Prostate gland (tissue), 2 donors: ENCODE measurements at regions not wholly inside any gene's neighbourhood (a gene's known extent, or its start where the extent isn't known, plus 50 kb on each side); places are given as distances from the start of the nearest gene placed in this dataset.

Experiments
- DNase-seq: peaks from one replicate; pipeline ENCODE4 v3.0.0-alpha.2; 2019; ENCODE audit warnings: low spot score
- H3K27ac ChIP-seq, 2 donors: fragments of 200-600 bp; sonication (generic); 2 replicates each; pipeline ENCODE4 v1.5.1; 2017 to 2019
- H3K27me3 ChIP-seq: fragments of 200-600 bp; sonication (generic); replicated peaks from 2 replicates; pipeline ENCODE4 v1.5.1; 2019; ENCODE audit not compliant: insufficient read depth
- H3K36me3 ChIP-seq, 2 donors: fragments of 200-600 bp; sonication (generic); 1 replicate in 1 of 2; 2 replicates in 1 of 2; pipeline versions ENCODE4 v1.5.1 to v1.8.1; 2017 to 2019
- H3K4me1 ChIP-seq: fragments of 200-600 bp; sonication (generic); replicated peaks from 2 replicates; pipeline ENCODE4 v1.5.1; 2019
- H3K4me3 ChIP-seq, 2 donors: fragments of 200-600 bp; sonication (generic); 2 replicates each; pipeline ENCODE4 v1.5.1; 2017 to 2019
- H3K9me3 ChIP-seq: fragments of 200-600 bp; sonication (generic); 2 replicates; pipeline ENCODE4 v1.5.1; 2017
- POLR2A ChIP-seq: fragments of 450-650 bp; IDR thresholded peaks from one replicate; pipeline ENCODE4 v1.6.1; 2016; ENCODE audit warnings: antibody characterized with exemption, mild to moderate bottlenecking
- POLR2AphosphoS5 ChIP-seq: sonication (generic); formaldehyde crosslinking; IDR thresholded peaks from one replicate; pipeline ENCODE4 v1.6.1; 2017; ENCODE audit warnings: antibody characterized with exemption
- WGBS: methylation state at CpG from one replicate; pipeline ENCODE4 v1.1.5; 2018; 5-methylcytosine and 5-hydroxymethylcytosine counted together
- intact Hi-C: fragments of 100-400 bp; cut with DNase I; formaldehyde crosslinking; loops from one replicate; pipeline ENCODE4 v1.14.2; 2022
- TF ChIP-seq, protein P1 (sequence below), 4 experiments: fragments of 200-600 bp in 2 of 4; fragments of 450-650 bp in 2 of 4; sonication (generic) in 2 of 4; IDR thresholded peaks; 1 replicate in 3 of 4; 2 replicates in 1 of 4; pipeline ENCODE4 v1.5.1; 2016 to 2019; ENCODE audit warnings: antibody characterized with exemption in 4 of 4, mild to moderate bottlenecking in 2 of 4, moderate library complexity in 2 of 4

DNA sequence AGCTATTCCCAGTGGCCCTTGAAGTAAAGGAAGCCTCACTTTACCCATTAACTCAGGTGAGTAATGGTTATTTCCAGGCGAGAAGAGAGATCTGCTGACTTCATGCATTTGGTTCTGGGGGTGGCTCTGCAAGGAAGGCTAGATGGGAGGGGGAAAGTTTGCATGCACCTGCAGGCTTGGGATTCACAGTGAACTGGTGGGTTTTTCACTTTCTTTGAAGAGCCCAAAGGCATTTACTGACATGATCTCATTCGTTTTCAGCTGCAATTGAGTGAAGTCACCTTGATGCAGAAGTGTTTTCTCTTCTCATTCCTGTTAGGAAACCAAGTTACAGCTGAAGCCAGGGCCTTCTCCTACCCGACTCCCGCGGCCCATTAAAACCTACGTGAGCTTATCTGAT, 131.0 kb upstream of the N4BP1 start:
- Histone ChIP-seq H3K9me3 (no peaks in the 10 kb centered on the region), H3K36me3 (no peaks in the 10 kb centered on the region), H3K27ac (no peak overlapping the region), H3K4me1 (no peaks in the 10 kb centered on the region), H3K27me3 (no peaks in the 10 kb centered on the region), H3K4me3 (no peak overlapping the region)
- intact Hi-C loops = no loop called here
- TF ChIP-seq POLR2AphosphoS5 (no peak), POLR2A (no peak)
- TF ChIP-seq, protein P1, sequence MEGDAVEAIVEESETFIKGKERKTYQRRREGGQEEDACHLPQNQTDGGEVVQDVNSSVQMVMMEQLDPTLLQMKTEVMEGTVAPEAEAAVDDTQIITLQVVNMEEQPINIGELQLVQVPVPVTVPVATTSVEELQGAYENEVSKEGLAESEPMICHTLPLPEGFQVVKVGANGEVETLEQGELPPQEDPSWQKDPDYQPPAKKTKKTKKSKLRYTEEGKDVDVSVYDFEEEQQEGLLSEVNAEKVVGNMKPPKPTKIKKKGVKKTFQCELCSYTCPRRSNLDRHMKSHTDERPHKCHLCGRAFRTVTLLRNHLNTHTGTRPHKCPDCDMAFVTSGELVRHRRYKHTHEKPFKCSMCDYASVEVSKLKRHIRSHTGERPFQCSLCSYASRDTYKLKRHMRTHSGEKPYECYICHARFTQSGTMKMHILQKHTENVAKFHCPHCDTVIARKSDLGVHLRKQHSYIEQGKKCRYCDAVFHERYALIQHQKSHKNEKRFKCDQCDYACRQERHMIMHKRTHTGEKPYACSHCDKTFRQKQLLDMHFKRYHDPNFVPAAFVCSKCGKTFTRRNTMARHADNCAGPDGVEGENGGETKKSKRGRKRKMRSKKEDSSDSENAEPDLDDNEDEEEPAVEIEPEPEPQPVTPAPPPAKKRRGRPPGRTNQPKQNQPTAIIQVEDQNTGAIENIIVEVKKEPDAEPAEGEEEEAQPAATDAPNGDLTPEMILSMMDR (IDR thresholded peaks at IDR 0.05) = no peak
- DNase-seq = no peak
- 66% methylated on average over 6 of the region's 6 CpGs for WGBS

DNA sequence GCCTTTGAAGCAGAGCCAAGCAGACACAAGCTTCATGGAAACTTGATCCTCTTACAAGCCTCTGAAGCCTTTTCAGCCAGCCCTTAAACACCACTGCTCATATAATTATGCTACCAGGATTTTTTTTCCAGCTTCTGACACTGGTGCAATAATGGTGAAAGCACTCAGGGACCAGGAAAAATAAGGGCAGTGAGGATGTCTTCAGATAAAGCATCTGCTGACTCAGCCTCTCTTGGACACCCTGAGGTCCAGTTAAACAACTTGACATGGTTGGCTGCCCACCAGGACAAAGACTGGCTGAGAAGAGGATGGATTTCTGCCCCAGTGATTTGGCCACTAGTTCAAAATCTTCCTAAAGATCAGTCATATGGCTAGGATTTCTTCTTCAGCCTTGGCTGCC, 124.2 kb upstream of the N4BP1 start:
- no peak overlapping the region for H3K4me3 ChIP-seq
- H3K27ac ChIP-seq = no peak overlapping the region
- TF ChIP-seq, protein P1 (IDR thresholded peaks at IDR 0.05) = no peak
- no peak for TF ChIP-seq POLR2A
- TF ChIP-seq POLR2AphosphoS5 = no peak
- intact Hi-C loops = no loop called here
- no peaks in the 10 kb centered on the region for H3K9me3 ChIP-seq
- H3K27me3 ChIP-seq = no peaks in the 10 kb centered on the region
- no peak for DNase-seq
- no peaks in the 10 kb centered on the region for H3K4me1 ChIP-seq
- no peaks in the 10 kb centered on the region for H3K36me3 ChIP-seq

DNA sequence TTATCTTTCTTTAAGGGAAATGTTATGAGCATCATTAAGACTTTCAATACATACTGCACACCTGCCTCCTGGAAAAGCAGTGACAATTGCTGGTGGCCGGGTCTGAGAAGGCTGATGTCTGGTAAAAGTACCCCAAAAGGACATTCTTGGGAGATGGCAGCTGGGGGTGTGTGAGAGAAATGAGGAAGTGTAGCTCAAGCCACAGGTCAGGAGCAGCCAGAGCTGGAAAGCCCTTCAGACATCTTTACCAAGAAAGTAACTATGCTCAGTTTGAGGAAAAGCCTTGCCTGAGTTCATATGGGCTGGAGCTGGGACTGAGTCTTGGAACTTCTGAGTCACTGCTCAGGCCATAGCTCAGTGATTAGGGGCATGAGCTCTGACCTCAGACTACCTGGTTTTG, 94.7 kb upstream of the N4BP1 start:
- no peak for DNase-seq
- TF ChIP-seq, protein P1 (IDR thresholded peaks at IDR 0.05) = no peak
- TF ChIP-seq POLR2AphosphoS5 = no peak
- TF ChIP-seq POLR2A = no peak
- Histone ChIP-seq H3K4me3 (no peak overlapping the region), H3K4me1 (no peaks in the 10 kb centered on the region), H3K9me3 (no peaks in the 10 kb centered on the region), H3K36me3 (no peaks in the 10 kb centered on the region), H3K27ac (no peak overlapping the region), H3K27me3 (no peaks in the 10 kb centered on the region)
- 95% methylated on average over 1 of the region's 1 CpG for WGBS
- intact Hi-C loops = no loop called here

DNA sequence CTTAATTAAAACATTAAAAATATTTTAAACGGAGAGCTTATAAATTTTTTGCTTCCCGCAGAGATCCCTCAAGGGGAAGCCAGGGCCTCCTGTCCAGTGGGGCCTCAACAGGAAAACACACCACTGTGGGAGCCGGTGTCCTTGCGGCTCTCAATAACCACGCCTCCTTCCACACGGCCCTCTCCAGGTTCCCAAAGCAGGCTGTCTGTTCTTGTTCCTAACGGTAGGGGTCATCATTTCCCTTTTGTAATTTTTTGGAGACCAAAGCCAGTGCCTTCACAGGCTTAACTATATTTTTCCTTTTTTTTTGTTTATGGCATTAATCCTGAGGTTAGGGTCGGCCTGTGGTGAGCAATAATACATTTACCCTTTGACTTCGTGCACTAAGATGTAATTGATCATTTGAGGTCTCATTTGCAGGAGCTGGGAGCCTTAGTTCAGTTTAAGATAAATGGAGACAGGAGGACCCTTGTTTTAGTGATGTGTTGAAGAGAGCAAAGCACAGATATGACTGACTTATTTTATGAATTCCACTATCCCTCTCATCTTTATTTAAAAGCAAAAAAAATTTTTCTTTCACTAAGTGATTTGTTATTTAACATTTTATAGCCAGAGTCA, 77.5 kb upstream of the N4BP1 start:
- no peak overlapping the region for H3K27ac ChIP-seq
- intact Hi-C loops = loop anchor here (2.0 kb wide), 1 partner anchor 663 kb away; no protein-coding TSS in a partner anchor
- H3K36me3 ChIP-seq = no peaks in the 10 kb centered on the region
- DNase-seq = peak; percentile 9
- no peaks in the 10 kb centered on the region for H3K4me1 ChIP-seq
- no peaks in the 10 kb centered on the region for H3K27me3 ChIP-seq
- H3K9me3 ChIP-seq = no peaks in the 10 kb centered on the region
- TF ChIP-seq, protein P1 (IDR thresholded peaks at IDR 0.05) = peak in 3 of 4 experiments; percentile 52 to 55 (median 55)
- no peak for TF ChIP-seq POLR2A
- WGBS = under 1% methylated on average over 9 of the region's 9 CpGs
- H3K4me3 ChIP-seq = no peak overlapping the region

DNA sequence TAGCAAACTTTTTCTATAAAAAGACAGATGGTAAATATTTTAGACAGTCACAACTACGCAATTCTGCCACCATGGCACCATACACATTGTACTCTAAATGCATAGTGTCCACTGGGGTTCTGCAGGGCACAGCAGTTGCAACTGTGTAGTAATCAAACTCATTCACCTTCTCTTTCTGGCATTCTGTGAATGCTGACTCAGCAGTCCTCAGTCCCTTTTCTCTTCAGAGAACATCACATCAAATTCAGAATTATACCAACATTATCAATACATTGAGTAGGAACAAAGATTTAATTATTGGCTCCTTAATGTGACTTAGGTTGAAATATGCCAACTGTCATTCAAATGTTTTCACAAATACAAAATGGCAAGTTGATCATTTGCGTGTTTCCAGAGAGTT, 74.2 kb upstream of the N4BP1 start:
- Histone ChIP-seq H3K9me3 (no peaks in the 10 kb centered on the region), H3K27me3 (no peaks in the 10 kb centered on the region), H3K4me1 (no peaks in the 10 kb centered on the region), H3K36me3 (no peaks in the 10 kb centered on the region), H3K27ac (no peak overlapping the region), H3K4me3 (no peak overlapping the region)
- 76% methylated on average over 2 of the region's 2 CpGs for WGBS
- TF ChIP-seq, protein P1 (IDR thresholded peaks at IDR 0.05) = no peak
- TF ChIP-seq POLR2A (no peak), POLR2AphosphoS5 (no peak)
- intact Hi-C loops = no loop called here
- DNase-seq = no peak
